ENCODE measurements at regions not wholly inside any gene's neighbourhood (a gene's known extent, or its start where the extent isn't known, plus 50 kb on each side); places are given as distances from the start of the nearest gene placed in this dataset.

DNA sequence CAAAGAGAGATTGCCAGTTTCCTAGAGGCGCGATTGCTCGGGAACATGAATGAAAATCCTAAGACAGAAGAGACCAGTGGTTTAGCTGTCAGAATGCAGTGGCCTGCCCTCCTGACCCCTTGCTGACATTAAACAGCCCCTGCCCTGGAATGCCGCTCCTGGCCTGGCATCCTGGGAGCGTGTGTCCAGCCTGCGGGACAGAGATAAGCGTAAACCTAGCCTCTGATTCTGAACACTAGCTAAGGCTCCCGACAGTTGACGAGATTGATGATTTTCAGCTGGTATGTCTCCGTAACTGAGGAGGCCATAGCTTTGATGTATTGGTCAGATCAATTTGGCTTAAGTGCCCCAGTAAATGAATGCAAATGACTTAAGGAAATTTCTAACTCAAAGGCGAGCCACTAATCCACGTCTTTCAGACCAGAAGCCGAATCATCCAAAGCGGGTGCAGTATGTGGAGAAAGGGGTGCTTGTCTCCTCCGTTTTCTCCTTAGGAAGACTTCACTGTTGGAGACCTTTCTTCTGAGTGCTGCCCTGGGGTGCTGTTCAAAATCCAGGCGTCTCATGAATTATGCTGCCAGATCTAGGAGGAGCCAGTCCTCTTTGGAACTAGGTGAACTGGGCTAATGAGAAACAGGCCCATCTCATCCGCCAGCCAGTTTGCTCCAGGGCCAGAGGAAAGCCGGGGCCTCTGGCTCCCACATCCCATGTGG, 142.5 kb upstream of the L3MBTL4 start:
- TF ChIP-seq CTCF (optimal IDR thresholded peaks at IDR 0.05 in 1 of 3, IDR thresholded peaks at IDR 0.05 in 1 of 3, conservative IDR thresholded peaks at IDR 0.05 in 1 of 3; ENCODE audit: extremely low read depth in 1 of 3, insufficient read depth in 2 of 3, low read length in 3 of 3) (no peak), EZH2 (IDR thresholded peaks at IDR 0.05; ENCODE audit: low read length) (no peak)
